PC-9 (cell line): ENCODE measurements at regions not wholly inside any gene's neighbourhood (a gene's known extent, or its start where the extent isn't known, plus 50 kb on each side); places are given as distances from the start of the nearest gene placed in this dataset.

Experiments used
- BruUV-seq: library from RNA; stranded (reverse); fragments of 400-500 nt; replicated peaks from 2 replicates; lab custom pipeline; 2021; lab: Mats Ljungman, UMichigan
- CTCF ChIA-PET: fragments of 300-600 bp; sonication (Branson Sonifier 250); formaldehyde crosslinking; loops from one replicate; lab custom pipeline; 2022; ENCODE audit warnings: antibody characterized with exemption; lab: Charles Lee
- POLR2A ChIA-PET: fragments of 300-600 bp; sonication (Branson Sonifier 250); formaldehyde crosslinking; loops from one replicate; lab custom pipeline; 2022; ENCODE audit warnings: antibody characterized with exemption; ENCODE audit not compliant: unreplicated experiment; lab: Charles Lee
- DNase-seq, 2 experiments: peaks; one replicate each; pipeline versions ENCODE4 v3.0.0 to v3.0.0-alpha.2; 2015 to 2022; ENCODE audit warnings: mixed read lengths in 1 of 2
- H2AFZ ChIP-seq: fragments of 200-600 bp; sonication (generic); 2 replicates; pipeline ENCODE4 v1.8.1; 2017; ENCODE audit warnings: antibody characterized with exemption
- H3F3A ChIP-seq: fragments of 200-600 bp; sonication (generic); 2 replicates; pipeline ENCODE4 v1.8.1; 2017; ENCODE audit warnings: antibody characterized with exemption, mild to moderate bottlenecking, low read depth; ENCODE audit not compliant: insufficient read depth
- H3K27ac ChIP-seq: fragments of 200-600 bp; sonication (generic); 2 replicates; pipeline ENCODE4 v1.6.1; 2016; ENCODE audit warnings: mixed run types
- H3K27me3 ChIP-seq: fragments of 200-600 bp; sonication (generic); 2 replicates; pipeline ENCODE4 v1.6.1; 2016; ENCODE audit warnings: low read depth, mixed run types; ENCODE audit not compliant: insufficient read depth
- H3K36me3 ChIP-seq: fragments of 200-600 bp; sonication (generic); 2 replicates; pipeline ENCODE4 v1.6.1; 2016; ENCODE audit warnings: low read depth, mixed run types
- H3K4me1 ChIP-seq: fragments of 200-600 bp; sonication (generic); replicated peaks from 2 replicates; pipeline ENCODE4 v1.6.1; 2016; ENCODE audit warnings: mixed run types; ENCODE audit not compliant: insufficient read depth
- H3K4me2 ChIP-seq: fragments of 200-600 bp; sonication (generic); 2 replicates; pipeline ENCODE4 v1.6.1; 2017; ENCODE audit warnings: mixed run types
- H3K4me3 ChIP-seq: fragments of 200-600 bp; sonication (generic); 2 replicates; pipeline ENCODE4 v1.6.1; 2016; ENCODE audit warnings: mixed run types
- H3K79me2 ChIP-seq: fragments of 200-600 bp; sonication (generic); 2 replicates; pipeline ENCODE4 v1.6.1; 2017; ENCODE audit warnings: low read depth, mixed run types
- H3K9me2 ChIP-seq: fragments of 200-600 bp; sonication (generic); 2 replicates; pipeline ENCODE4 v1.8.1; 2017; ENCODE audit warnings: mild to moderate bottlenecking; ENCODE audit not compliant: insufficient read depth
- H3K9me3 ChIP-seq: fragments of 200-600 bp; sonication (generic); 2 replicates; pipeline ENCODE4 v1.8.1; 2016; ENCODE audit warnings: low read depth; ENCODE audit not compliant: insufficient read depth
- H4K20me1 ChIP-seq: fragments of 200-600 bp; sonication (generic); 2 replicates; pipeline ENCODE4 v1.8.1; 2017; ENCODE audit not compliant: insufficient read depth
- EZH2 ChIP-seq: fragments of 200-600 bp; sonication (generic); IDR thresholded peaks from 2 replicates; pipeline ENCODE4 v1.8.0; 2017; ENCODE audit warnings: antibody characterized with exemption, low read depth
- intact Hi-C: fragments of 100-400 bp; cut with micrococcal nuclease; formaldehyde crosslinking; loops from one replicate; pipeline ENCODE4 v1.10.0; 2022; ENCODE audit not compliant: unreplicated experiment
- TF ChIP-seq, protein P1 (sequence below): fragments of 200-600 bp; sonication (generic); conservative IDR thresholded peaks from 2 replicates; pipeline ENCODE4 v1.6.1; 2017; ENCODE audit warnings: mixed run types, antibody characterized with exemption, mild to moderate bottlenecking, moderate library complexity

DNA sequence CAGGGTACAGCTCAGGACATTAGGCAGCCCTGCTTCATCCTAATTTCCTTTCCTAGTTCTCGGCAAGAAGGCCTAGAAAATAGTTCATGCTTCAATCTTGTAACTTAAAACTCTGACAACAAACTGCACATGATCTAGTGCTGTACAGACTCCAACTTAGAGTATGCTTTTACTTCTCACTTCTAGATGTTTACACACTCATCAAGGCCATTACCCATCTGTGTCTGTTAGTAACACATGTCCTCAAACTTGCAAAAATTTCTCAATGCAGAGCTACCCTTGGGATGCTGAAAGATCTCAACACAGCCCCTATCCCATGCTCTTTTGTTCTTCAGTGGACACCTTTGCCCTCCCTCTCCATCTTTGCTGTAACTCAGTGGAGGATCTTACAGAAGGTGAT is 252.0 kb downstream of the OSR1 start:
- no peak for DNase-seq
- Histone ChIP-seq H3K9me2 (no peaks in the 10 kb centered on the region; the same call in 1 of the 2 replicates), H3K9me3 (no peaks in the 10 kb centered on the region; the same call in 1 of the 2 replicates), H3K4me1 (peaks cover 18% of the 10 kb centered on the region), H3K4me3 (no peak overlapping the region), H3K79me2 (no peaks in the 10 kb centered on the region), H2AFZ (no peak overlapping the region), H3F3A (peaks cover 15% of the 10 kb centered on the region), H3K27me3 (no peaks in the 10 kb centered on the region), H3K4me2 (no peak overlapping the region), H3K27ac (no peak overlapping the region), H3K36me3 (no peaks in the 10 kb centered on the region), H4K20me1 (no peaks in the 10 kb centered on the region)
- no TSS peak for BruUV-seq
- intact Hi-C loops: no loop called here
- no peak for TF ChIP-seq EZH2
- TF ChIP-seq, protein P1, sequence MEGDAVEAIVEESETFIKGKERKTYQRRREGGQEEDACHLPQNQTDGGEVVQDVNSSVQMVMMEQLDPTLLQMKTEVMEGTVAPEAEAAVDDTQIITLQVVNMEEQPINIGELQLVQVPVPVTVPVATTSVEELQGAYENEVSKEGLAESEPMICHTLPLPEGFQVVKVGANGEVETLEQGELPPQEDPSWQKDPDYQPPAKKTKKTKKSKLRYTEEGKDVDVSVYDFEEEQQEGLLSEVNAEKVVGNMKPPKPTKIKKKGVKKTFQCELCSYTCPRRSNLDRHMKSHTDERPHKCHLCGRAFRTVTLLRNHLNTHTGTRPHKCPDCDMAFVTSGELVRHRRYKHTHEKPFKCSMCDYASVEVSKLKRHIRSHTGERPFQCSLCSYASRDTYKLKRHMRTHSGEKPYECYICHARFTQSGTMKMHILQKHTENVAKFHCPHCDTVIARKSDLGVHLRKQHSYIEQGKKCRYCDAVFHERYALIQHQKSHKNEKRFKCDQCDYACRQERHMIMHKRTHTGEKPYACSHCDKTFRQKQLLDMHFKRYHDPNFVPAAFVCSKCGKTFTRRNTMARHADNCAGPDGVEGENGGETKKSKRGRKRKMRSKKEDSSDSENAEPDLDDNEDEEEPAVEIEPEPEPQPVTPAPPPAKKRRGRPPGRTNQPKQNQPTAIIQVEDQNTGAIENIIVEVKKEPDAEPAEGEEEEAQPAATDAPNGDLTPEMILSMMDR: no peak
- ChIA-PET POLR2A (no interaction called here), CTCF (no interaction called here)

DNA sequence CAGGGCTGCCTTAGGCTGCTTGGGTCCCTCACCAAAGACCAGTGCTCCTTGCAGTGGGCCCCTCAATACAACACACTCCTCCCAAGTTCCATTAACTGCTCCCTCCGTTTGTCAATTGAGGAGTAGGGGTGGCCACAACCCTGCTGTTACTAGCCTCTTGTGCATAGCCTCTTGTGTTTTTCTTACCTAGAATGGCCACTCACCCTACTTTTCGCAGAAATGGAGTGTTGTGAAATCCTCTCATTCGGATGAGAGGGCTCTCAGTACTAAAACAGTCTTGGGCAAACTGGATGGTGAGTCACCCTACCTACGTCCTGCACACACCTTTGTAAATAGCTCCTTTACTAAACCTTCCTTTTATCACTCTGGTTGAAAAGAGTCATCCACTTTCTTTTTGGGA is 253.9 kb downstream of the OSR1 start:
- H3K27ac ChIP-seq: peak overlapping the region; percentile 57
- no TSS peak for BruUV-seq
- no peaks in the 10 kb centered on the region for H4K20me1 ChIP-seq
- H3K79me2 ChIP-seq: no peaks in the 10 kb centered on the region
- H3K9me2 ChIP-seq: no peaks in the 10 kb centered on the region
- TF ChIP-seq, protein P1: no peak
- TF ChIP-seq EZH2: no peak
- H2AFZ ChIP-seq: no peak overlapping the region; the same call in 1 of the 2 replicates
- no peaks in the 10 kb centered on the region for H3K36me3 ChIP-seq
- POLR2A ChIA-PET: interaction anchor here (0.5 kb wide), 1 partner anchor 238 kb away, joined by 16 read pairs; no protein-coding TSS in a partner anchor
- H3K27me3 ChIP-seq: no peaks in the 10 kb centered on the region
- peak; percentile 40 to 89 for DNase-seq
- peak overlapping the region; percentile 60 for H3K4me2 ChIP-seq
- H3K9me3 ChIP-seq: no peaks in the 10 kb centered on the region; the same call in 1 of the 2 replicates
- intact Hi-C loops: no loop called here
- peaks cover 15% of the 10 kb centered on the region for H3F3A ChIP-seq
- H3K4me3 ChIP-seq: peak overlapping the region; percentile 10; the same call in 1 of the 2 replicates
- H3K4me1 ChIP-seq: peaks cover 24% of the 10 kb centered on the region
- CTCF ChIA-PET: interaction anchor here (0.6 kb wide), 1 partner anchor 254 kb away, joined by 3 read pairs; the partner anchor contains the start of gene OSR1

DNA sequence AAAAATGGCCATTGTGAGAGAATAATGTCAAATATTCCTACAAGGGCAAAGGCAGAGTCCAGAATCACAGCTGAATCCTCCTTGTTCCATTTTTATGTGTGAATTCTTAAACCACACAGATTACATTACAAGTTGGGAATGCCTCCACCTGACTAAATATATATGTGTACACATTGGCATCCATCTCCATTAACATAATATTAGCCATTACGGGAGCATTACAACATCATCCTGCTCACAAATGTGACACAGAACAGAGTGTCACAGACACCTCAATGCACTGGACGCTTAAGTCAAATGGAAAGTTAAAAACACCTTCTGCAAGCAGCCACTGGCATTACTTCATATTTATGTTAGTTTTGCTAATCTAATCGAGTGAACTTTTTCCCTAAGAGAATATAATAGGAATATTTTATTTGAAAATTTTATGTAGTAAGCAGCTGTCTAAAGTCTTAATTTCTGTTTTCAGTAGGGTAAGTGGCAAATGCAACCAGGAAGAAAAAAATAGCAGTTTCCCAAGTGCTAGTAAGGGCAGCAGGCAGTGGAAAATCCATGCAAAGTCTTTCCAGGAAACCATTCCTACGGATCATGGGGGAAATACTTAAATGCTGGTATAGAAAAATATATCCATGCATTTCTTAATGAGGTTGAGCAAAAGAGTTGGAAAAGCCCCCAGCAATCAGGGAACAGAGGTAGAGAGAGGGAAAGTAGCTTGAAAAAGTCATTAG is 255.6 kb downstream of the OSR1 start:
- Histone ChIP-seq H3K9me2 (no peaks in the 10 kb centered on the region), H2AFZ (no peak overlapping the region), H3K4me3 (no peak overlapping the region), H3F3A (peaks cover 15% of the 10 kb centered on the region), H3K27ac (no peak overlapping the region), H4K20me1 (no peaks in the 10 kb centered on the region), H3K79me2 (no peaks in the 10 kb centered on the region), H3K4me2 (no peak overlapping the region), H3K4me1 (peaks cover 24% of the 10 kb centered on the region), H3K27me3 (no peaks in the 10 kb centered on the region), H3K36me3 (no peaks in the 10 kb centered on the region), H3K9me3 (no peaks in the 10 kb centered on the region; the same call in 1 of the 2 replicates)
- POLR2A ChIA-PET: no interaction called here
- intact Hi-C loops: no loop called here
- no peak for DNase-seq
- no peak for TF ChIP-seq EZH2
- TF ChIP-seq, protein P1: no peak
- CTCF ChIA-PET: no interaction called here
- BruUV-seq: no TSS peak
